Lower leg skin (tissue), 3 donors: ENCODE measurements at regions not wholly inside any gene's neighbourhood (a gene's known extent, or its start where the extent isn't known, plus 50 kb on each side); places are given as distances from the start of the nearest gene placed in this dataset.

Experiments used
- POLR2A ChIP-seq, 2 donors: fragments of 450-650 bp; IDR thresholded peaks; one replicate each; pipeline ENCODE4 v1.6.1; 2016 to 2017; ENCODE audit warnings: antibody characterized with exemption in 2 of 2, mild to moderate bottlenecking in 1 of 2, moderate library complexity in 1 of 2
- TF ChIP-seq, protein P1 (sequence below), 3 donors: fragments of 450-650 bp; IDR thresholded peaks; one replicate each; pipeline ENCODE4 v1.5.1; 2016; ENCODE audit warnings: antibody characterized with exemption in 3 of 3, mild to moderate bottlenecking in 3 of 3, moderate library complexity in 2 of 3

- TF ChIP-seq, protein P1, sequence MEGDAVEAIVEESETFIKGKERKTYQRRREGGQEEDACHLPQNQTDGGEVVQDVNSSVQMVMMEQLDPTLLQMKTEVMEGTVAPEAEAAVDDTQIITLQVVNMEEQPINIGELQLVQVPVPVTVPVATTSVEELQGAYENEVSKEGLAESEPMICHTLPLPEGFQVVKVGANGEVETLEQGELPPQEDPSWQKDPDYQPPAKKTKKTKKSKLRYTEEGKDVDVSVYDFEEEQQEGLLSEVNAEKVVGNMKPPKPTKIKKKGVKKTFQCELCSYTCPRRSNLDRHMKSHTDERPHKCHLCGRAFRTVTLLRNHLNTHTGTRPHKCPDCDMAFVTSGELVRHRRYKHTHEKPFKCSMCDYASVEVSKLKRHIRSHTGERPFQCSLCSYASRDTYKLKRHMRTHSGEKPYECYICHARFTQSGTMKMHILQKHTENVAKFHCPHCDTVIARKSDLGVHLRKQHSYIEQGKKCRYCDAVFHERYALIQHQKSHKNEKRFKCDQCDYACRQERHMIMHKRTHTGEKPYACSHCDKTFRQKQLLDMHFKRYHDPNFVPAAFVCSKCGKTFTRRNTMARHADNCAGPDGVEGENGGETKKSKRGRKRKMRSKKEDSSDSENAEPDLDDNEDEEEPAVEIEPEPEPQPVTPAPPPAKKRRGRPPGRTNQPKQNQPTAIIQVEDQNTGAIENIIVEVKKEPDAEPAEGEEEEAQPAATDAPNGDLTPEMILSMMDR (IDR thresholded peaks at IDR 0.05), result no peak
- TF ChIP-seq POLR2A (IDR thresholded peaks at IDR 0.05), result no peak
Observed at GRCh38 chr16:63553980-63554379, 1517.7 kb upstream of the CDH8 start.
